A172 (cell line): ENCODE measurements at regions not wholly inside any gene's neighbourhood (a gene's known extent, or its start where the extent isn't known, plus 50 kb on each side); places are given as distances from the start of the nearest gene placed in this dataset.

Source experiments
- DNase-seq: peaks from one replicate; pipeline ENCODE4 v3.0.0-alpha.2; 2015; ENCODE audit warnings: low spot score

GRCh38 chr12:46910830-46911229 is 85.0 kb upstream of the SLC38A4 start:
- no peak for DNase-seq

- no peak for DNase-seq
These were observed 88.5 kb upstream of the SLC38A4 start for GRCh38 chr12:46914336-46914735.

- DNase-seq, result peak; percentile 85
These were observed 89.3 kb upstream of the SLC38A4 start for GRCh38 chr12:46915082-46915481.

- peak; percentile 15 for DNase-seq
These were observed 90.0 kb upstream of the SLC38A4 start for GRCh38 chr12:46915836-46916235.

- no peak for DNase-seq
These were observed 91.1 kb upstream of the SLC38A4 start for GRCh38 chr12:46916796-46917419.

GRCh38 chr12:46917821-46918220 is 92.0 kb upstream of the SLC38A4 start:
- DNase-seq, result no peak

- no peak for DNase-seq
These were observed 92.8 kb upstream of the SLC38A4 start for GRCh38 chr12:46918631-46919030.

GRCh38 chr12:46919666-46920400 is 94.0 kb upstream of the SLC38A4 start:
- DNase-seq, result no peak

GRCh38 chr12:46920499-46920898 is 94.7 kb upstream of the SLC38A4 start:
- no peak for DNase-seq

- peak; percentile 80 for DNase-seq
These were observed 95.4 kb upstream of the SLC38A4 start for GRCh38 chr12:46921048-46921763.

GRCh38 chr12:46921764-46922133 is 96.0 kb upstream of the SLC38A4 start:
- DNase-seq, result no peak

GRCh38 chr12:46926526-46926925 is 100.7 kb upstream of the SLC38A4 start:
- no peak for DNase-seq

GRCh38 chr12:46930101-46930500 is 104.3 kb upstream of the SLC38A4 start:
- DNase-seq, result no peak

GRCh38 chr12:46933947-46934346 is 108.2 kb upstream of the SLC38A4 start:
- DNase-seq, result peak; percentile 52

- DNase-seq, result no peak
These were observed 108.7 kb upstream of the SLC38A4 start for GRCh38 chr12:46934374-46935111.

- DNase-seq, result no peak
These were observed 109.6 kb upstream of the SLC38A4 start for GRCh38 chr12:46935271-46935847.

GRCh38 chr12:46936042-46936441 is 110.2 kb upstream of the SLC38A4 start:
- DNase-seq, result no peak

GRCh38 chr12:46938071-46938678 is 112.4 kb upstream of the SLC38A4 start:
- no peak for DNase-seq

GRCh38 chr12:46941981-46942380 is 116.2 kb upstream of the SLC38A4 start:
- DNase-seq, result no peak

- DNase-seq, result peak; percentile 97
These were observed 116.8 kb upstream of the SLC38A4 start for GRCh38 chr12:46942579-46942978.

GRCh38 chr12:46944088-46944487 is 118.3 kb upstream of the SLC38A4 start:
- peak; percentile 53 for DNase-seq
